ENCODE measurements at regions not wholly inside any gene's neighbourhood (a gene's known extent, or its start where the extent isn't known, plus 50 kb on each side); places are given as distances from the start of the nearest gene placed in this dataset.
"Not testable (repeated sequence)": the region's sequence is repeated elsewhere in the genome, so short reads cannot be mapped to it uniquely, and the experiment has no call there.

DNA sequence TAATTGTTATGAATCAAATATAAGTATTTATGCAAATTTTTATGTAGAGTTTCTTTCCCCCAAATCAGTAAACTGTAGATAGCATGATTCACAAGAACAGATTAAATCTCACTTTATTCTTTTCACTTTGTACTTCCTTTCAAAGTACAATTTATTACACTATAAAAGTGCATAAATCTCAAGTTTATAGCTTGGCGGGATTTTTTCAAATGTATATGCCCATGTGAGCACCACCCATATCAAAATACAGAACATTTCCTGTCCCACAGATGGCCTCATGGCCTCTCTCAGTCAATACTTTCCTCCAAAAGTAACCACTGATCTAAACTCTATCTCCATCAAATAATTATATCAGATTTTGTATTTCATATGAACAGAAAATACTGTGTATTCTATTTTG is 196.1 kb upstream of the THRB start (continued):
- TF ChIP-seq, protein P1, sequence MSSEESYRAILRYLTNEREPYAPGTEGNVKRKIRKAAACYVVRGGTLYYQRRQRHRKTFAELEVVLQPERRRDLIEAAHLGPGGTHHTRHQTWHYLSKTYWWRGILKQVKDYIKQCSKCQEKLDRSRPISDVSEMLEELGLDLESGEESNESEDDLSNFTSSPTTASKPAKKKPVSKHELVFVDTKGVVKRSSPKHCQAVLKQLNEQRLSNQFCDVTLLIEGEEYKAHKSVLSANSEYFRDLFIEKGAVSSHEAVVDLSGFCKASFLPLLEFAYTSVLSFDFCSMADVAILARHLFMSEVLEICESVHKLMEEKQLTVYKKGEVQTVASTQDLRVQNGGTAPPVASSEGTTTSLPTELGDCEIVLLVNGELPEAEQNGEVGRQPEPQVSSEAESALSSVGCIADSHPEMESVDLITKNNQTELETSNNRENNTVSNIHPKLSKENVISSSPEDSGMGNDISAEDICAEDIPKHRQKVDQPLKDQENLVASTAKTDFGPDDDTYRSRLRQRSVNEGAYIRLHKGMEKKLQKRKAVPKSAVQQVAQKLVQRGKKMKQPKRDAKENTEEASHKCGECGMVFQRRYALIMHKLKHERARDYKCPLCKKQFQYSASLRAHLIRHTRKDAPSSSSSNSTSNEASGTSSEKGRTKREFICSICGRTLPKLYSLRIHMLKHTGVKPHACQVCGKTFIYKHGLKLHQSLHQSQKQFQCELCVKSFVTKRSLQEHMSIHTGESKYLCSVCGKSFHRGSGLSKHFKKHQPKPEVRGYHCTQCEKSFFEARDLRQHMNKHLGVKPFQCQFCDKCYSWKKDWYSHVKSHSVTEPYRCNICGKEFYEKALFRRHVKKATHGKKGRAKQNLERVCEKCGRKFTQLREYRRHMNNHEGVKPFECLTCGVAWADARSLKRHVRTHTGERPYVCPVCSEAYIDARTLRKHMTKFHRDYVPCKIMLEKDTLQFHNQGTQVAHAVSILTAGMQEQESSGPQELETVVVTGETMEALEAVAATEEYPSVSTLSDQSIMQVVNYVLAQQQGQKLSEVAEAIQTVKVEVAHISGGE (CRISPR knock-in tag; IDR thresholded peaks at IDR 0.05): no peak
- no peak for TF ChIP-seq IKZF1 (conservative IDR thresholded peaks at IDR 0.05)
- TF ChIP-seq PAX8 (IDR thresholded peaks at IDR 0.05): no peak

- ATAC-seq; H2AFZ ChIP-seq (ENCODE audit: control insufficient read depth, low read depth, low read length); H3K79me2 ChIP-seq (ENCODE audit: control insufficient read depth, insufficient read depth, low read length); H3K4me3 ChIP-seq; H3K4me1 ChIP-seq (ENCODE audit: control insufficient read depth, insufficient read depth, low read length); H3K4me2 ChIP-seq (ENCODE audit: control insufficient read depth, insufficient read depth); H4K20me1 ChIP-seq (ENCODE audit: control insufficient read depth, insufficient read depth); in situ Hi-C loops (cut with MboI); DNase-seq (ENCODE audit: low read depth, low spot score); RAD21 ChIA-PET (ENCODE audit: unreplicated experiment); H3K36me3 ChIP-seq (ENCODE audit: control insufficient read depth in 2 of 2, insufficient read depth in 2 of 2, low read length in 1 of 2); POLR2A ChIA-PET; CTCF ChIA-PET; FAIRE-seq; BruUV-seq (replicated peaks); SMC1A ChIA-PET (ENCODE audit: uncharacterized antibody, unreplicated experiment); H3K9ac ChIP-seq (ENCODE audit: control insufficient read depth, insufficient read depth, low read length); intact Hi-C loops (cut with micrococcal nuclease; ENCODE audit: unreplicated experiment); H3K27ac ChIP-seq (ENCODE audit: control insufficient read depth, insufficient read depth); H3K9me3 ChIP-seq (replicated peaks; ENCODE audit: control insufficient read depth, insufficient read depth, low read length); H3K27me3 ChIP-seq (replicated peaks in 1 of 2; ENCODE audit: control insufficient read depth in 2 of 2, insufficient read depth in 2 of 2, low read length in 1 of 2): not testable (repeated sequence)
- 0% methylated on average over 1 of the region's 1 CpG for WGBS (ENCODE audit: insufficient coverage, insufficient replicate concordance, low lambda C conversion rate, missing lambda C conversion rate)
Measured at GRCh38 chr3:24699078-24699477, 204.4 kb upstream of the THRB start.

DNA sequence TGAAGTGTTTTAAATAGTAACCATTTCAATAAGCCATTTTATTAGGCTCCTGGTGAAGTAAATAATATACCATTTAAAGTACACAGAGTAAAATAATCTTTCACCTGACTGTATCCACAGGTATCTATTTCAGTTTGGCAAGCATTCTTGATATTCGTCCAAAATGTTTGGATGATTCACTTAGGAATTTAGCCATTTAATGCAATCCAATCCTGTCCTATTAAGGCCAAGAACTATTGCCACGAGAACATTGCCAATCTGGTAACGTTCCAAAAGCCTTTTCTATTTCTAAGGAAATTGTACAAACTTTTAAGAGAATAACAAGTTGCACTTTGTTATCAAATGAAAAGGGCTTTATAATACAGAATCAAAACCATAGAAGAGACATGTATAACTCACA is 209.8 kb upstream of the THRB start:
- H3K9ac ChIP-seq (ENCODE audit: control insufficient read depth, insufficient read depth, low read length): no peak overlapping the region
- no peak for FAIRE-seq
- H2AFZ ChIP-seq (ENCODE audit: control insufficient read depth, low read depth, low read length): no peak overlapping the region
- H3K9me3 ChIP-seq (replicated peaks; ENCODE audit: control insufficient read depth, insufficient read depth, low read length): no peaks in the 10 kb centered on the region
- H3K4me2 ChIP-seq (ENCODE audit: control insufficient read depth, insufficient read depth): no peak overlapping the region
- no peak overlapping the region for H3K4me3 ChIP-seq
- H3K27ac ChIP-seq (ENCODE audit: control insufficient read depth, insufficient read depth): no peak overlapping the region
- no peak for DNase-seq (ENCODE audit: low read depth, low spot score)
- H3K79me2 ChIP-seq (ENCODE audit: control insufficient read depth, insufficient read depth, low read length): no peaks in the 10 kb centered on the region
- ChIA-PET CTCF (no interaction called here), SMC1A (ENCODE audit: uncharacterized antibody, unreplicated experiment) (no interaction called here), RAD21 (ENCODE audit: unreplicated experiment) (no interaction called here), POLR2A (no interaction called here)
- WGBS (ENCODE audit: insufficient coverage, insufficient replicate concordance, low lambda C conversion rate, missing lambda C conversion rate): 1% methylated on average over 3 of the region's 3 CpGs
- no peaks in the 10 kb centered on the region for H3K4me1 ChIP-seq (ENCODE audit: control insufficient read depth, insufficient read depth, low read length)
- H3K36me3 ChIP-seq (ENCODE audit: control insufficient read depth in 2 of 2, insufficient read depth in 2 of 2, low read length in 1 of 2): no peaks in the 10 kb centered on the region
- in situ Hi-C loops (cut with MboI) (no loop called here), intact Hi-C loops (cut with micrococcal nuclease; ENCODE audit: unreplicated experiment) (no loop called here)
- H3K27me3 ChIP-seq (replicated peaks in 1 of 2; ENCODE audit: control insufficient read depth in 2 of 2, insufficient read depth in 2 of 2, low read length in 1 of 2): no peaks in the 10 kb centered on the region; a peak in 2 of 4 replicates
- no peak for ATAC-seq
- no peaks in the 10 kb centered on the region for H4K20me1 ChIP-seq (ENCODE audit: control insufficient read depth, insufficient read depth)
- no TSS peak for BruUV-seq (replicated peaks)
- no peak for TF ChIP-seq CHD1 (IDR thresholded peaks at IDR 0.05; ENCODE audit: low read depth, low read length)
- TF ChIP-seq ZNF207 (IDR thresholded peaks at IDR 0.05; ENCODE audit: borderline replicate concordance): no peak
- TF ChIP-seq YY1 (IDR thresholded peaks at IDR 0.05; ENCODE audit: low read depth, low read length): no peak
- no peak for TF ChIP-seq SUZ12 (IDR thresholded peaks at IDR 0.05; ENCODE audit: unreplicated experiment)

All from GM12878 (cell line).